ENCODE measurements at regions not wholly inside any gene's neighbourhood (a gene's known extent, or its start where the extent isn't known, plus 50 kb on each side); places are given as distances from the start of the nearest gene placed in this dataset.

DNA sequence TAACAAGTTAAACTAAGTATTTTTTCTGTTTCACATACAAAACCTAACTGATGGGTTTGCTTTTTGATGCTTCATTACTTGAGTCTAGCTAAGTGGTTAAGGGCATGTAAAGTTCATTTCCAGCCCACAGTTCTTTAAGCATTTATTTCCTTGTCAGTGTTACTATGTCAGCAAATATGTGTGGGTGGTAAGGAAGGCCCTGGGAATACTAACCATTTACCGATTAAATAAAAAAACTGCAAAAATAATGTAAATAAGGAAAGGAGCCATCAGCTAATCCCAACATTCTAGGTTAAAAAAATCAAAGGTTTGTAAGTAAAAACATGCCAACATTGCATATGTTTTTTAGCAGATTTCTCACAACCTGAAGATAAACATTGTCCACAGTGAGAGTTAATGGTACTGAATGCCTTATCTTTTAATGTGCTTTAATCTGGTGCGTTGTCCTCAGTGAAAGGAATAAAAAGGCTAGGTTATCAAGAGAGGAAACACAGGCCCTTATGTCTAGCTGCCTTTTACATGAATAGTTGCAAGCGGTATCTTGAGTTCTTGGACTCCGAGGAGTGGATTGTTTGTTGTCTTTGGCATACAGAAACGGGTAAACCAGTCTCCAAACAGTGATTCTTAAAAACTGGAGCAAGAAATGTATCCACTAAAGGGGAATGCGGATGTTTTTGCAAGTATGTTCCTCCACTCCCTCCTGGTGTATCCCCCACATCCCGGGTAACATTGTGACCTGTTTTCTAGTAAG is 949.6 kb upstream of the SLC10A2 start:
- Mint-ChIP-seq H3K4me1 (ENCODE audit: low read depth) (no peaks in the 10 kb centered on the region), H3K36me3 (ENCODE audit: low read depth) (no peaks in the 10 kb centered on the region), H3K27me3 (no peaks in the 10 kb centered on the region), H3K9me3 (peaks cover 4% of the 10 kb centered on the region), H3K4me3 (no peak overlapping the region), H3K27ac (no peak overlapping the region)
- CTCF ChIA-PET: no interaction called here
- TF ChIP-seq, protein P1, sequence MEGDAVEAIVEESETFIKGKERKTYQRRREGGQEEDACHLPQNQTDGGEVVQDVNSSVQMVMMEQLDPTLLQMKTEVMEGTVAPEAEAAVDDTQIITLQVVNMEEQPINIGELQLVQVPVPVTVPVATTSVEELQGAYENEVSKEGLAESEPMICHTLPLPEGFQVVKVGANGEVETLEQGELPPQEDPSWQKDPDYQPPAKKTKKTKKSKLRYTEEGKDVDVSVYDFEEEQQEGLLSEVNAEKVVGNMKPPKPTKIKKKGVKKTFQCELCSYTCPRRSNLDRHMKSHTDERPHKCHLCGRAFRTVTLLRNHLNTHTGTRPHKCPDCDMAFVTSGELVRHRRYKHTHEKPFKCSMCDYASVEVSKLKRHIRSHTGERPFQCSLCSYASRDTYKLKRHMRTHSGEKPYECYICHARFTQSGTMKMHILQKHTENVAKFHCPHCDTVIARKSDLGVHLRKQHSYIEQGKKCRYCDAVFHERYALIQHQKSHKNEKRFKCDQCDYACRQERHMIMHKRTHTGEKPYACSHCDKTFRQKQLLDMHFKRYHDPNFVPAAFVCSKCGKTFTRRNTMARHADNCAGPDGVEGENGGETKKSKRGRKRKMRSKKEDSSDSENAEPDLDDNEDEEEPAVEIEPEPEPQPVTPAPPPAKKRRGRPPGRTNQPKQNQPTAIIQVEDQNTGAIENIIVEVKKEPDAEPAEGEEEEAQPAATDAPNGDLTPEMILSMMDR (IDR thresholded peaks at IDR 0.05): no peak
- no peak for ATAC-seq
- POLR2A ChIA-PET: no interaction called here
- DNase-seq: no peak
- intact Hi-C loops (cut with micrococcal nuclease): no loop called here

DNA sequence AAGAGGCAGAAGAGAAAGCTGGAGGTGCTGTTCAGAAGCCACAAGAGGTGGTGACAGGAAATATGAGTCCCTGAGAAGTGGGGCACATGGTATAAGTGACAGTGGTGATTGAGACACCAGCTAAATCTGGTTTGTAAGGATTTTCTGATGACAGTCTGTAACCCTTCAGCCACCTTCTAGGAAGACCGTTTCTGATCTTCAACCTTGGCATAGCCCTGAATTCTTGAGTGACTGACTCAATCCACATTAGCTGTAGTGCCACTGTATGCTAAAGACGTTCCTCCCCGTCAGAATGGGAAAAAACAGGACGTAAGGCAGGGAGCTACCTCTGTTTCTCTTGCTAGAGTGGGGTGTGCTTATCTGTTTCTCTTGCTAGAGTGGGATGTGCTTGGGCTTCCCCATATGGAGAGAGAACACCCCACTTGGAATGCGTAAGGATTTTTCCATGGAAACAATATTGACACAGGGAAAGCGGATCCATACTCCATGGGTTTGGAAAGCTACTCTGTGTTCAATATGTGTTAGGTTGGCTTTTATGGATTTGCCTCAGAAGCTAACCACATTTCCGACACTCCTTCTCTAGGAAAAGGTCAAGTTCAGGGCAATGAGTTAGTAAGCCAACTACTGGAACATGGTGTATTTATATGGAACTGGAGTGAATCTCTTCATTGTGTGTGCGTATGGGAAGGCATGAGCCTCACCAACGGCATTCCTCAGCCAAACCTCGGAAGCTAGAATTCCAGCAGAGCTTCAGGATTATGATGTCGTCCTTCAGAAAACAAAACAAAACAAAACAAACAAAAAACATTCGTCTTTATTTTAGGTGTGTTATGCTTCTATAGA is 948.8 kb upstream of the SLC10A2 start:
- no peaks in the 10 kb centered on the region for H3K36me3 Mint-ChIP-seq (ENCODE audit: low read depth)
- H3K4me1 Mint-ChIP-seq (ENCODE audit: low read depth): no peaks in the 10 kb centered on the region
- H3K27me3 Mint-ChIP-seq: no peaks in the 10 kb centered on the region
- POLR2A ChIA-PET: no interaction called here
- ATAC-seq: no peak
- no peak for DNase-seq
- H3K9me3 Mint-ChIP-seq: peaks cover 4% of the 10 kb centered on the region
- intact Hi-C loops (cut with micrococcal nuclease): no loop called here
- no peak overlapping the region for H3K4me3 Mint-ChIP-seq
- TF ChIP-seq, protein P1 (IDR thresholded peaks at IDR 0.05): no peak
- CTCF ChIA-PET: no interaction called here
- H3K27ac Mint-ChIP-seq: no peak overlapping the region

DNA sequence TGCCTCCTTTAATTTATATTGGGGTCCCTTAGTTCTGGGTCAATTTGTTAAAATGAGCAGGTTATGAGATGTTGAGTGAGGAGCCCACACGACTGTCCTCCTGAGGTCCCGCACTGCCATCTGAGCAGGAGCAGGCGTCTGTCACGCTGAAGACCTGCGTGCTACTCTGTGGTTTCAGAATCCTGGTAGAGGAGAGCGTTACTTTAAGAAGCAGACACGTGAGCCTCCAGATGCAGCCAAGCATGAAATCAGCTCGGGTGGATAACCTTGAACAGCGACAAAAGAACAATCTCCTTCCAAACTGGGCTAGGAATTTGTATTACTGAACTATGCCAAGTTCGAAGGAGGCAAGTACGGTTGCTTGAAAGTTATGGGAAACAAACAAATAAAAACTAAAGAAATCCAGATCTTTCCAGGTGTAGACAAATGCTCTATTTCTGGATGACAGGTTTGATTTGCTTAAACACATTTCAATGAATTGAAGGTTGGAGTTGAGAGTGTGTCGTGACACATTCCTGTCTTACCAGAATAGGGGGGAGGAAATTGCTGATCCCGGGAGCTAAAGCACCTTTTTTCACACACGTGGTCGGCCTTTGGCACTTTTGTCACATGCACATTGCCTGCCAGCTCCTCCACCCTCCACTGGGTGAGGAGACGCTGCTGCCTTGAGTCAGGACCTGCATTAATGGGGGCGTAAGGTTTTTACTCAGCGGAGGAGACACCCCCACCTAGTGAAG is 945.5 kb upstream of the SLC10A2 start:
- intact Hi-C loops (cut with micrococcal nuclease): no loop called here
- Mint-ChIP-seq H3K4me3 (no peak overlapping the region), H3K27ac (no peak overlapping the region), H3K4me1 (ENCODE audit: low read depth) (no peaks in the 10 kb centered on the region), H3K9me3 (peaks cover 2% of the 10 kb centered on the region), H3K27me3 (no peaks in the 10 kb centered on the region), H3K36me3 (ENCODE audit: low read depth) (no peaks in the 10 kb centered on the region)
- no peak for ATAC-seq
- ChIA-PET POLR2A (no interaction called here), CTCF (no interaction called here)
- no peak for DNase-seq
- TF ChIP-seq, protein P1 (IDR thresholded peaks at IDR 0.05): no peak

DNA sequence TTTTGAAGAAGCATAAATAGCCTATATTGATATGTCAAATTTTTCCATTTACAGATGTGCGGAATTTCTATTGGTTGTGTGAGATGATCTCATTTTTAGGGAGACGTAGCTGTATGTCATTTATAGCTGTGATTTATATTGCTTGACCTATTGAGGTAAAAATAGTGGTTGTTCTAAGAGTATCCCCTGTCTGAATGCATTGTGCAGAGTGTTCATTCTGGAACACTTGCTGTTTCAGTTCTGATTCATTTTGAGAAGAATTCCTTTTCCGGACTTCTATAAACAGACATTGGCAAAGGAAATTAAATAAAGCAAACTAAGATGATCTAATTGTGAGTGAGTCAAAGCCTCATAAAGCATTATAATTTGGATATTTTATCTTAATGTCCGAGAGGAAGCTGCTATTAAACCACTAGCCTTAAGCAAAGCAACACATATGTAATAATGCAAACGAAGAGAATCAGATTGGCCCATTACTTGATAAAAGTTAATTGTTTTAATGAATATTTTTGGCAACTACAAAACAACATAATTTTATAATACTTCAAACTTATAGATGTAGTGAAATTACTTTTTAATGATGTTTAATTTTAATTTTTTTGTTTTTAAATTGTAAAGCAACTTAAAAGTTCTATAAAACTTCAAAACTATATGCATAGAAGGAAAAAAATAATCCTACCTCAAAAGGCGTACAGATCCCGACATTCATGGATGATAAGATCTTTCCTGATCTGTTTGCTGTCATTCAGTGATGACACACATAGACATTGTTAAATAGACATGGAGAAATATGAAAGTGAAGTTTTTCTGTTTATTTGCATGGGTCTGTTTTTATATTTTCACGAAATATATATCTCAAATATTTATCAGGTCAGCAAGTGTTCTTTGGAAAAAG is 942.6 kb upstream of the SLC10A2 start:
- H3K27ac Mint-ChIP-seq: no peak overlapping the region
- ChIA-PET POLR2A (no interaction called here), CTCF (no interaction called here)
- ATAC-seq: no peak
- H3K36me3 Mint-ChIP-seq (ENCODE audit: low read depth): no peaks in the 10 kb centered on the region
- no peak overlapping the region for H3K4me3 Mint-ChIP-seq
- TF ChIP-seq, protein P1 (IDR thresholded peaks at IDR 0.05): no peak
- no peaks in the 10 kb centered on the region for H3K27me3 Mint-ChIP-seq
- intact Hi-C loops (cut with micrococcal nuclease): no loop called here
- H3K9me3 Mint-ChIP-seq: no peaks in the 10 kb centered on the region
- H3K4me1 Mint-ChIP-seq (ENCODE audit: low read depth): no peaks in the 10 kb centered on the region
- no peak for DNase-seq

Measured in activated CD8-positive, alpha-beta T cell treated with anti-CD3 and anti-CD28 coated beads for 36 hours (primary cell).